Naive thymus-derived CD4-positive, alpha-beta T cell (primary cell): ENCODE measurements at regions not wholly inside any gene's neighbourhood (a gene's known extent, or its start where the extent isn't known, plus 50 kb on each side); places are given as distances from the start of the nearest gene placed in this dataset.

ENCODE experiments used
- ATAC-seq: fragments of 150-1000 bp; cut with Tn5 transposase; 2 replicates; pipeline ENCODE4 v1.10.0; 2021; ENCODE audit warnings: mild to moderate bottlenecking, moderate library complexity
- CTCF ChIA-PET: fragments of 350-600 bp; sonication (Branson Sonifier 250); formaldehyde crosslinking; loops from one replicate; lab custom pipeline; 2021; ENCODE audit warnings: antibody characterized with exemption; lab: Charles Lee
- POLR2A ChIA-PET: fragments of 350-600 bp; sonication (Branson Sonifier 250); formaldehyde crosslinking; loops from one replicate; lab custom pipeline; 2021; ENCODE audit warnings: antibody characterized with exemption, inconsistent platforms; lab: Charles Lee
- DNase-seq, 9 donors: peaks; one replicate each; pipeline versions ENCODE4 v3.0.0 to v3.0.0-alpha.2; 2020 to 2022; ENCODE audit warnings: mixed read lengths in 1 of 9
- H3K27ac ChIP-seq: one replicate; pipeline ENCODE4 v1.7.0; 2013; ENCODE audit warnings: mild to moderate bottlenecking, low read depth, low read length, moderate library complexity
- H3K27me3 ChIP-seq, 2 donors: one replicate each; pipeline ENCODE4 v1.7.0; 2013; ENCODE audit warnings: low read length in 2 of 2, mild to moderate bottlenecking in 2 of 2, moderate library complexity in 2 of 2; ENCODE audit not compliant: control insufficient read depth in 2 of 2, insufficient read depth in 2 of 2
- H3K36me3 ChIP-seq, 3 experiments: 1 replicate in 2 of 3; 2 replicates in 1 of 3; pipeline ENCODE4 v1.7.0; 2013; ENCODE audit warnings: low read length in 3 of 3, mild to moderate bottlenecking in 3 of 3, moderate library complexity in 1 of 3; ENCODE audit not compliant: insufficient read depth in 3 of 3, control insufficient read depth in 2 of 3
- H3K4me1 ChIP-seq, 2 donors: one replicate each; pipeline ENCODE4 v1.7.0; 2013; ENCODE audit warnings: low read length in 2 of 2, mild to moderate bottlenecking in 2 of 2, moderate library complexity in 1 of 2; ENCODE audit not compliant: control insufficient read depth in 2 of 2, insufficient read depth in 2 of 2
- H3K4me3 ChIP-seq: 2 replicates; pipeline ENCODE4 v1.7.0; 2013; ENCODE audit warnings: mild to moderate bottlenecking, low read length
- H3K9me3 ChIP-seq, 3 experiments: 1 replicate in 2 of 3; 2 replicates in 1 of 3; pipeline ENCODE4 v1.7.0; 2013; ENCODE audit warnings: low read length in 3 of 3; ENCODE audit not compliant: control insufficient read depth in 2 of 3
- H3K27ac Mint-ChIP-seq, 9 donors: one replicate each; pipeline ENCODE4 v1.8.0; 2020 to 2022; ENCODE audit warnings: mixed read lengths in 9 of 9, mild to moderate bottlenecking in 8 of 9, moderate library complexity in 5 of 9, inconsistent platforms in 2 of 9
- H3K27me3 Mint-ChIP-seq, 5 donors: one replicate each; pipeline ENCODE4 v1.8.0; 2021 to 2022; ENCODE audit warnings: mixed read lengths in 5 of 5, mild to moderate bottlenecking in 1 of 5
- H3K36me3 Mint-ChIP-seq, 5 donors: one replicate each; pipeline ENCODE4 v1.8.0; 2020 to 2022; ENCODE audit warnings: mixed read lengths in 5 of 5, mild to moderate bottlenecking in 3 of 5, inconsistent platforms in 1 of 5
- H3K4me1 Mint-ChIP-seq, 7 donors: one replicate each; pipeline ENCODE4 v1.8.0; 2020 to 2022; ENCODE audit warnings: mixed read lengths in 7 of 7, mild to moderate bottlenecking in 3 of 7, inconsistent platforms in 1 of 7
- H3K4me3 Mint-ChIP-seq, 10 donors: one replicate each; pipeline ENCODE4 v1.8.0; 2020 to 2022; ENCODE audit warnings: mild to moderate bottlenecking in 10 of 10, mixed read lengths in 10 of 10, moderate library complexity in 6 of 10, inconsistent platforms in 2 of 10
- H3K9me3 Mint-ChIP-seq, 11 donors: one replicate each; pipeline ENCODE4 v1.8.0; 2020 to 2022; ENCODE audit warnings: mixed read lengths in 11 of 11, mild to moderate bottlenecking in 4 of 11, inconsistent platforms in 1 of 11, moderate library complexity in 1 of 11
- intact Hi-C, 2 donors: fragments of 100-400 bp; cut with micrococcal nuclease; formaldehyde crosslinking; loops; one replicate each; pipeline ENCODE4 v1.15.1; 2023

DNA sequence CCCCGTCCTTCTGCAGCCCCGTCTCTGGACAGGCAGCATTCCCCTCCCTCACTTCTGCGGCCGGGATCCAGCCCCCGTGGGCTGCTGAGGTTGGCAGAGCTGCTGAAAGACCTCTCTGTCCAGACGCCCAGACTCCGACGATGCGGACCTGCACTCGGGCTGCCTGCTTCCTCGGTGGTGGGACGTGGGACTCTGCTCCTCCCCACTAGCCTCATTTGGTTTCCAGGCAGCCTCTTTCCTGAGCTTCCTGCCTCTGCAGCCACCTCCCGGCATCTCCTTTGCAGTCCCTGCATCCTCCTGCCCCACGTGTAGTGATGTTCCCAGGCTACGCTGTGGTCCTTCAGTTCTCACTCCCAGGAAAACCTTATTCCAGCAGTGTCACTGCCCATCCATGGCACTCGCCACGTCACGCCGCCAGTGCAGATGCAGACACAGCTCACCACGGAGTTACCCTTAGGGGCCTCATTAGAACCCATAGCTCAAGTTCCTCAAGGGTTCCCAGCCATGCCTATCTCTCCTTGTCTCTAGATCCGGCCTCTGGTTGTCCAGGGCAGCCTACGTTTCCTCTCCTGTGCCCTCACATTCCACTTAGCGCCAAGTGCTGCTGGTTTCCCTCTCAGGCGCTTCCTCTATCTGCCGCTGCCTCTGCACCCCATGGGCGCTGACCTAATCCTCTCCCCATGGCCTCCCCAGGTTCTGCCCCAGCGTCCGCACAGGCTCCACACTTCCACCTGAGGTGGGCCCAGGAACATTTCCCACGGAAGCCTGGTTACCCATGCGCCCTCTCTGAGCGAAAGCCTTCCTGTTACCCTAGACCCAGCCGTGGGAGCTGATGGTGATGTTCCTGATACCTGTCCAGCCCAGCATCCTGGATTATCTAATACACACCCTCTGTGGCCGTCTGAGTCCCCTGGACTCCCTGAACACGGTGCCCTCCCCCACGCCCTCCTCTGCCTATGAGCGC is 318.3 kb upstream of the MYT1L start:
- Mint-ChIP-seq H3K27ac (peak overlapping the region in 4 of 9 donors; percentile 2 to 79 (median 22)), H3K4me3 (peak overlapping the region in 2 of 10 donors; percentile 22 to 34), H3K4me1 (peaks cover 18 to 53% (median 37%) of the 10 kb centered on the region in 7 donors), H3K9me3 (peaks cover 0 to 2% (median 0%) of the 10 kb centered on the region in 11 donors), H3K36me3 (no peaks in the 10 kb centered on the region), H3K27me3 (no peaks in the 10 kb centered on the region)
- H3K4me1 ChIP-seq = peaks cover 0 to 16% of the 10 kb centered on the region in 2 donors
- DNase-seq = no peak
- no peak overlapping the region for H3K27ac ChIP-seq
- no peaks in the 10 kb centered on the region for H3K9me3 ChIP-seq
- H3K36me3 ChIP-seq = no peaks in the 10 kb centered on the region
- no peak for ATAC-seq
- intact Hi-C loops = no loop called here
- POLR2A ChIA-PET = interaction anchor here (0.9 kb wide), 1 partner anchor 9 kb away, joined by 3 read pairs; no protein-coding TSS in a partner anchor
- no peak overlapping the region for H3K4me3 ChIP-seq
- no peaks in the 10 kb centered on the region for H3K27me3 ChIP-seq
- CTCF ChIA-PET = no interaction called here

DNA sequence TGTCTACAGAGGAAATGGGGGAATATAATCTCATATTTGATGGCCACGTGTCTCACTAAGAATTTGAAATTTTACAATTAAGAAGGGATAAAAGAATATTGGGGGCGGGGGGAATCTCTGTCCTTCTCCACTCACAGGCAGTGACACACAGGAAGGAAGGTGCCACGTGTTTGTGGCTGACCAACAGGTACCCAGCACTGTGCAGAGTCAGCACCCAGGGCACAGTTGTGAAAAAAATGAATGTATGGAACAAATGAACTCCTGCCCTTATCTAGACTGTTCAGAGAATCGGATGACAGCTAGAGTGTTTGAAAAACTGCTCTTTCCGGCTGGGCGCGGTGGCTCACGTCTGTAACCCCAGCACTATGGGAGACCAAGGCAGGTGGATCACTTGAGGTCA is 317.0 kb upstream of the MYT1L start:
- intact Hi-C loops = no loop called here
- DNase-seq = no peak
- ATAC-seq = no peak
- H3K4me3 Mint-ChIP-seq = peak overlapping the region in 3 of 10 donors; percentile 14 to 78 (median 75)
- peaks cover 20 to 62% (median 45%) of the 10 kb centered on the region in 7 donors for H3K4me1 Mint-ChIP-seq
- peaks cover 0 to 7% (median 0%) of the 10 kb centered on the region in 11 donors for H3K9me3 Mint-ChIP-seq
- no peak overlapping the region for H3K4me3 ChIP-seq
- H3K36me3 ChIP-seq = no peaks in the 10 kb centered on the region
- H3K27me3 ChIP-seq = no peaks in the 10 kb centered on the region
- no peaks in the 10 kb centered on the region for H3K9me3 ChIP-seq
- no peaks in the 10 kb centered on the region for H3K36me3 Mint-ChIP-seq
- no peak overlapping the region for H3K27ac ChIP-seq
- ChIA-PET POLR2A (interaction anchor here (1.0 to 2.7 kb wide), 4 partner anchors 8 to 872 kb away, joined by 3 to 33 read pairs (median 4); no protein-coding TSS in a partner anchor), CTCF (no interaction called here)
- H3K4me1 ChIP-seq = peaks cover 0 to 16% of the 10 kb centered on the region in 2 donors
- H3K27ac Mint-ChIP-seq = peak overlapping the region in 5 of 9 donors; percentile 6 to 97 (median 77)
- no peaks in the 10 kb centered on the region for H3K27me3 Mint-ChIP-seq

DNA sequence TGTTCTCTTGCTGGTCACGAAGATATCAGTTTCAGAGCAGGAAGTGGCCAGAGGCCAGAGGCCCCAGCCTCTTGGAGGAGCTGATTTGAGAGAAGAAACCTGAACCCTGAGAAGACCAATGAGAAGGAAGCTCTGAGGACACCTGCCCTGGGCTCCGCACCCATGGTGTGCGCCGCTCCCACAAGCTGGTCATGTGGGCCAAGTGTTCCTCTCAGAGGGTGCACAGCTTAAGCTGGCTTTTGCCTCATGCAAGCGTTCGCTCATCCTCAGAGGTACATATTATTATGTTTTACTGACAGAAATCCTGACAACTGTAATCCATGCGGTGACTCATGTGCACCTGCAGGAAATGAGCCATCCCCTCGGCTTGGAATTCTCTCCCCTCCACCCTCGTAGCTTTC is 316.1 kb upstream of the MYT1L start:
- Mint-ChIP-seq H3K9me3 (peaks cover 0 to 7% (median 0%) of the 10 kb centered on the region in 11 donors), H3K27me3 (no peaks in the 10 kb centered on the region), H3K4me3 (peak overlapping the region; percentile 60 to 88 (median 82)), H3K27ac (peak overlapping the region in 8 of 9 donors; percentile 89 to 99 (median 96)), H3K4me1 (peaks cover 20 to 70% (median 48%) of the 10 kb centered on the region in 7 donors), H3K36me3 (no peaks in the 10 kb centered on the region)
- H3K27me3 ChIP-seq = no peaks in the 10 kb centered on the region
- no peaks in the 10 kb centered on the region for H3K9me3 ChIP-seq
- H3K4me3 ChIP-seq = peak overlapping the region; percentile 32
- ChIA-PET POLR2A (interaction anchor here (1.0 to 2.7 kb wide), 6 partner anchors 9 to 873 kb away, joined by 3 to 33 read pairs (median 4); no protein-coding TSS in a partner anchor), CTCF (interaction anchor here (1.0 to 1.6 kb wide), 2 partner anchors 8 to 21 kb away, joined by 3 read pairs; no protein-coding TSS in a partner anchor)
- peak overlapping the region; percentile 22 for H3K27ac ChIP-seq
- intact Hi-C loops = no loop called here
- ATAC-seq (no peak), DNase-seq (no peak)
- peaks cover 0 to 16% of the 10 kb centered on the region in 2 donors for H3K4me1 ChIP-seq
- no peaks in the 10 kb centered on the region for H3K36me3 ChIP-seq

DNA sequence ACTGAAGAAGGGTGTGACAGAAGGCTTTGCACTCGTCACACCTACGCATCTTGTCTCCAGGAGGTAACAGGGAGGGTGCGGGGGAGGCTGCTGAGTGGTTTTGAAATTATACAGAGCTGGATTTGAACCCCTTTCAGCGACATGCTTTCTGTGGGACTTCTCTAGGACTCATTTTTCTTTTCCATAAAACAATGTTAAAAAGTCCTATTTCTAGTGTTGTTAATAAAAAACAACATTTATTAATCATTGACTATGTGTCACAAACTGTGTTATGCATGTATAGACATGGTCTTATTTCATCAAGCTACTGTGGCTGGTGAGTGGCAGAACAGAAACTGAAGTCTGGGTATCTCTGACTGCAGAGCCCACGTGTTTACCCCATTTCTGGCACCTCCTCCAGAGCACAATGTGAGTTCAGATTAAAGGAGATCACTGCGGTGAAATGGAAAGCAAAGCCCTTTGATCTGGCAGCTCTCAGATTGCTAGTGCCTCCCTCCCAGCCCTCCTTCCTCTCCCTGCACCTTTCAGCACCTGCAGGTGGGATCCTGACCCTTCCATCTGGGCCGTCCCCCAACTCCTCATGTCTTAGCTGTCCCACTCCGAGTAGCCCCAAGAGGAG is 315.5 kb upstream of the MYT1L start:
- intact Hi-C loops = loop anchor here (1.0 kb wide), 3 partner anchors 33 to 912 kb away; partner anchors contain the start of gene RNASEH1 (in 1 of the 2)
- H3K4me3 ChIP-seq = peak overlapping the region; percentile 32
- H3K27me3 ChIP-seq = no peaks in the 10 kb centered on the region
- no peaks in the 10 kb centered on the region for H3K36me3 ChIP-seq
- ATAC-seq (peak; percentile 94), DNase-seq (peak in 8 of 9 donors; percentile 42 to 86 (median 80))
- peak overlapping the region; percentile 60 to 88 (median 82) for H3K4me3 Mint-ChIP-seq
- no peaks in the 10 kb centered on the region for H3K27me3 Mint-ChIP-seq
- peaks cover 20 to 72% (median 49%) of the 10 kb centered on the region in 7 donors for H3K4me1 Mint-ChIP-seq
- no peaks in the 10 kb centered on the region for H3K9me3 ChIP-seq
- H3K36me3 Mint-ChIP-seq = no peaks in the 10 kb centered on the region
- ChIA-PET POLR2A (interaction anchor here (0.8 to 2.7 kb wide), 6 partner anchors 9 to 596 kb away, joined by 3 to 33 read pairs (median 4); no protein-coding TSS in a partner anchor), CTCF (interaction anchor here (1.0 to 1.6 kb wide), 2 partner anchors 8 to 21 kb away, joined by 3 read pairs; no protein-coding TSS in a partner anchor)
- H3K27ac Mint-ChIP-seq = peak overlapping the region; percentile 60 to 99 (median 96)
- peak overlapping the region; percentile 73 for H3K27ac ChIP-seq
- H3K4me1 ChIP-seq = peaks cover 0 to 16% of the 10 kb centered on the region in 2 donors
- peaks cover 0 to 7% (median 0%) of the 10 kb centered on the region in 11 donors for H3K9me3 Mint-ChIP-seq

DNA sequence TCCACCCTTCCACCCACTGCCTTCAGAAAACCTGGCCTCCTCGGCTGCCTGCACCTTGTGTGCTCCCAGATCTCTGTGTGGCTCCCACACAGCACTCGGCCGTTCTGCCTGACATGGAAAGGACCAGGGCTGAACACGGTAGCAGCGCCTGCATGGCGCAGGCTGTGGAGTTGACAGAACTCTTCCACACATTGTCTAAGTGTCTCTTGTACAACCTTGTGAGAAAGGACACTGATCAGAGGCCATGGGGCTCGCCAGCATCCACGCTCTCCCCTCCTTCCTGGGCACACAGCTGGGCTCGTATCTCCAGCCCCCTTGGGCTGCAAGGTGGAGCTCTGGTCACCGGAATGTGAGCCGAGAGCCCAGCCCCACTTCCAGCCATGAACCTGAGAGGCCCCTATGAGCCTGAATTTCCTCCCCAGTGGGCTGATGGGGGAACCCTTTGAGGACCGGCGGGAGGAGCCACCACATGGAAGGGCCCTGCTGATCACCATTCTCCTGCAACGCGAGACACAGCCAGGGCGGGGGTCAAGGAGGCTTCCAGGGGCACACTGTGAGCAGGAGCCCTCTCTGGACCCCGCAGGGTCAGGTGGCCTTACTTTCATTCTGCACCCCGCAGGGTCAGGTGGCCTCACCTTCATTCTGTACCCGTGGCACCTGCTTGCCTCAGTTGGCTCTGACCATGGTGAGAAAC is 314.2 kb upstream of the MYT1L start:
- Histone ChIP-seq H3K36me3 (no peaks in the 10 kb centered on the region), H3K27me3 (no peaks in the 10 kb centered on the region), H3K4me1 (peaks cover 0 to 16% of the 10 kb centered on the region in 2 donors), H3K27ac (peak overlapping the region; percentile 73), H3K9me3 (no peaks in the 10 kb centered on the region), H3K4me3 (no peak overlapping the region)
- no peak for DNase-seq
- POLR2A ChIA-PET = interaction anchor here (2.3 to 2.7 kb wide), 2 partner anchors 11 to 32 kb away, joined by 6 to 33 read pairs; no protein-coding TSS in a partner anchor
- Mint-ChIP-seq H3K4me1 (peaks cover 20 to 80% (median 53%) of the 10 kb centered on the region in 7 donors), H3K9me3 (peaks cover 0 to 7% (median 0%) of the 10 kb centered on the region in 11 donors), H3K27me3 (peaks cover 0 to 3% (median 0%) of the 10 kb centered on the region in 5 donors), H3K36me3 (no peaks in the 10 kb centered on the region), H3K4me3 (no peak overlapping the region), H3K27ac (peak overlapping the region in 8 of 9 donors; percentile 89 to 99 (median 96))
- CTCF ChIA-PET = interaction anchor here (1.6 kb wide), 1 partner anchor 20 kb away, joined by 3 read pairs; no protein-coding TSS in a partner anchor
- ATAC-seq = no peak
- intact Hi-C loops = no loop called here
